ENCODE measurements at regions not wholly inside any gene's neighbourhood (a gene's known extent, or its start where the extent isn't known, plus 50 kb on each side); places are given as distances from the start of the nearest gene placed in this dataset.

GRCh38 chr4:110970642-110971041 lies 347.8 kb upstream of the PITX2 start:
- H3K27me3 ChIP-seq (ENCODE audit: control insufficient read depth in 4 of 4, insufficient read depth in 4 of 4, low read length in 3 of 4) = no peaks in the 10 kb centered on the region
- WGBS = 2% methylated on average over 3 of the region's 3 CpGs
- no peaks in the 10 kb centered on the region for H3K36me3 ChIP-seq (ENCODE audit: control insufficient read depth in 4 of 4, insufficient read depth in 3 of 4, low read depth in 1 of 4, low read length in 3 of 4)
- no peaks in the 10 kb centered on the region for H3K4me1 ChIP-seq (ENCODE audit: control insufficient read depth in 4 of 4, insufficient read depth in 4 of 4, low read length in 3 of 4)
- DNase-seq (ENCODE audit: low spot score) = no peak
- H3K4me3 ChIP-seq (ENCODE audit: low read depth in 1 of 3, low read length in 3 of 3) = no peak overlapping the region
- H3K9ac ChIP-seq (ENCODE audit: low read depth in 1 of 2, low read length in 2 of 2) = no peak overlapping the region
- H3K27ac ChIP-seq (ENCODE audit: low read depth in 1 of 2, low read length in 2 of 2) = no peak overlapping the region
- TF ChIP-seq FOXA2 (IDR thresholded peaks at IDR 0.05) (no peak), REST (IDR thresholded peaks at IDR 0.05) (no peak), ATF3 (IDR thresholded peaks at IDR 0.05) (no peak), JUND (IDR thresholded peaks at IDR 0.05) (no peak), CTCF (IDR thresholded peaks at IDR 0.05; ENCODE audit: low read depth, low read length, missing input control) (peak; percentile 51), GABPA (IDR thresholded peaks at IDR 0.05 in 1 of 2, conservative IDR thresholded peaks at IDR 0.05 in 1 of 2) (no peak), RAD21 (IDR thresholded peaks at IDR 0.05) (peak; percentile 69 to 80), YY1 (IDR thresholded peaks at IDR 0.05) (no peak), TAF1 (conservative IDR thresholded peaks at IDR 0.05) (no peak), RXRA (IDR thresholded peaks at IDR 0.05) (no peak)
- H3K9me3 ChIP-seq (ENCODE audit: control insufficient read depth in 4 of 4, low read length in 3 of 4) = no peaks in the 10 kb centered on the region

GRCh38 chr4:110975338-110975737 lies 352.5 kb upstream of the PITX2 start:
- Histone ChIP-seq H3K36me3 (ENCODE audit: control insufficient read depth in 4 of 4, insufficient read depth in 3 of 4, low read depth in 1 of 4, low read length in 3 of 4) (no peaks in the 10 kb centered on the region), H3K4me1 (ENCODE audit: control insufficient read depth in 4 of 4, insufficient read depth in 4 of 4, low read length in 3 of 4) (no peaks in the 10 kb centered on the region), H3K9ac (ENCODE audit: low read depth in 1 of 2, low read length in 2 of 2) (no peak overlapping the region), H3K27ac (ENCODE audit: low read depth in 1 of 2, low read length in 2 of 2) (no peak overlapping the region), H3K9me3 (ENCODE audit: control insufficient read depth in 4 of 4, low read length in 3 of 4) (no peaks in the 10 kb centered on the region), H3K27me3 (ENCODE audit: control insufficient read depth in 4 of 4, insufficient read depth in 4 of 4, low read length in 3 of 4) (no peaks in the 10 kb centered on the region), H3K4me3 (ENCODE audit: low read depth in 1 of 3, low read length in 3 of 3) (no peak overlapping the region)
- no peak for DNase-seq (ENCODE audit: low spot score)
- no peak for TF ChIP-seq CTCF (IDR thresholded peaks at IDR 0.05; ENCODE audit: low read depth, low read length, missing input control)
- TF ChIP-seq ATF3 (IDR thresholded peaks at IDR 0.05) = no peak
- TF ChIP-seq REST (IDR thresholded peaks at IDR 0.05) = no peak
- no peak for TF ChIP-seq RAD21 (IDR thresholded peaks at IDR 0.05)
- no peak for TF ChIP-seq JUND (IDR thresholded peaks at IDR 0.05)
- WGBS = 90% methylated on average over 6 of the region's 6 CpGs

Data from liver (tissue), 8 donors.